Caco-2 (cell line): ENCODE measurements at regions not wholly inside any gene's neighbourhood (a gene's known extent, or its start where the extent isn't known, plus 50 kb on each side); places are given as distances from the start of the nearest gene placed in this dataset.

ENCODE experiments used
- BruUV-seq: library from RNA; stranded (reverse); fragments of 400-500 nt; replicated peaks from 2 replicates; lab custom pipeline; 2021; lab: Mats Ljungman, UMichigan
- CTCF ChIA-PET: fragments of 300-600 bp; sonication (Branson Sonifier 250); formaldehyde crosslinking; loops from one replicate; lab custom pipeline; 2022; ENCODE audit warnings: antibody characterized with exemption; lab: Charles Lee
- POLR2A ChIA-PET: fragments of 300-600 bp; sonication (Branson Sonifier 250); formaldehyde crosslinking; loops from one replicate; lab custom pipeline; 2022; ENCODE audit warnings: antibody characterized with exemption; lab: Charles Lee
- DNase-seq, 2 experiments: peaks; one replicate each; pipeline versions ENCODE4 v3.0.0 to v3.0.0-alpha.2; 2020 to 2022
- H3K27me3 ChIP-seq: replicated peaks from 2 replicates; pipeline ENCODE4 v1.6.0; 2011; ENCODE audit warnings: low read length; ENCODE audit not compliant: control insufficient read depth, insufficient read depth
- H3K36me3 ChIP-seq: 2 replicates; pipeline ENCODE4 v1.5.1; 2011; ENCODE audit warnings: low read length; ENCODE audit not compliant: control insufficient read depth, insufficient read depth
- H3K4me1 ChIP-seq: fragments of 250-450 bp; sonication (Bioruptor Pico); 2 replicates; pipeline ENCODE4 v1.5.1; 2020; ENCODE audit warnings: mild to moderate bottlenecking
- H3K4me3 ChIP-seq: 2 replicates; pipeline ENCODE4 v1.5.1; 2011; ENCODE audit warnings: low read depth, mild to moderate bottlenecking, control low read depth, low read length
- H3K9me3 ChIP-seq: fragments of 250-450 bp; sonication (Bioruptor Pico); 2 replicates; pipeline ENCODE4 v1.5.1; 2020; ENCODE audit warnings: mild to moderate bottlenecking, moderate library complexity
- H3K27ac Mint-ChIP-seq: one replicate; pipeline ENCODE4 v1.8.0; 2022; ENCODE audit warnings: mixed read lengths; ENCODE audit not compliant: unreplicated experiment
- H3K27me3 Mint-ChIP-seq: one replicate; pipeline ENCODE4 v1.8.0; 2022; ENCODE audit warnings: mixed read lengths; ENCODE audit not compliant: insufficient read depth, unreplicated experiment
- H3K36me3 Mint-ChIP-seq: one replicate; pipeline ENCODE4 v1.8.0; 2022; ENCODE audit warnings: mild to moderate bottlenecking, mixed read lengths; ENCODE audit not compliant: insufficient read depth, unreplicated experiment
- H3K4me1 Mint-ChIP-seq: one replicate; pipeline ENCODE4 v1.8.0; 2022; ENCODE audit warnings: low read depth, mixed read lengths; ENCODE audit not compliant: unreplicated experiment
- H3K4me3 Mint-ChIP-seq: one replicate; pipeline ENCODE4 v1.8.0; 2022; ENCODE audit warnings: mild to moderate bottlenecking, moderate library complexity, mixed read lengths; ENCODE audit not compliant: unreplicated experiment
- H3K9me3 Mint-ChIP-seq: one replicate; pipeline ENCODE4 v1.8.0; 2022; ENCODE audit warnings: mixed read lengths; ENCODE audit not compliant: unreplicated experiment
- CTCF ChIP-seq, 2 experiments: fragments of 200-600 bp in 1 of 2; IDR thresholded peaks; 1 replicate in 1 of 2; 2 replicates in 1 of 2; pipeline versions ENCODE4 v1.5.1 to v1.8.0; 2011 to 2022; ENCODE audit warnings: antibody characterized with exemption in 1 of 2, control low read depth in 1 of 2, inconsistent platforms in 1 of 2, low read depth in 1 of 2, low read length in 1 of 2, mild to moderate bottlenecking in 1 of 2, moderate library complexity in 1 of 2; ENCODE audit not compliant: insufficient read depth in 1 of 2, severe bottlenecking in 1 of 2, unreplicated experiment in 1 of 2
- intact Hi-C: fragments of 100-400 bp; cut with micrococcal nuclease; formaldehyde crosslinking; loops from one replicate; pipeline ENCODE4 v1.10.0; 2022; ENCODE audit not compliant: unreplicated experiment

GRCh38 chr7:15985587-15986384, 299.3 kb upstream of the MEOX2 start:
- ChIA-PET CTCF (no interaction called here), POLR2A (no interaction called here)
- no peak overlapping the region for H3K4me3 Mint-ChIP-seq
- H3K9me3 Mint-ChIP-seq = no peaks in the 10 kb centered on the region
- Histone ChIP-seq H3K36me3 (no peaks in the 10 kb centered on the region), H3K9me3 (no peaks in the 10 kb centered on the region), H3K27me3 (no peaks in the 10 kb centered on the region), H3K4me3 (no peak overlapping the region), H3K4me1 (no peaks in the 10 kb centered on the region)
- intact Hi-C loops = no loop called here
- TF ChIP-seq CTCF (IDR thresholded peaks at IDR 0.05; ENCODE audit: insufficient read depth in 1 of 2, low read depth in 1 of 2, low read length in 1 of 2, severe bottlenecking in 1 of 2, unreplicated experiment in 1 of 2) = no peak
- no peaks in the 10 kb centered on the region for H3K27me3 Mint-ChIP-seq
- no peak overlapping the region for H3K27ac Mint-ChIP-seq
- no peaks in the 10 kb centered on the region for H3K36me3 Mint-ChIP-seq
- BruUV-seq = no TSS peak
- no peak for DNase-seq
- H3K4me1 Mint-ChIP-seq = no peaks in the 10 kb centered on the region

- Mint-ChIP-seq H3K36me3 (no peaks in the 10 kb centered on the region), H3K27ac (no peak overlapping the region), H3K4me1 (no peaks in the 10 kb centered on the region), H3K4me3 (no peak overlapping the region), H3K9me3 (no peaks in the 10 kb centered on the region), H3K27me3 (peaks cover 2% of the 10 kb centered on the region)
- intact Hi-C loops = no loop called here
- TF ChIP-seq CTCF (IDR thresholded peaks at IDR 0.05; ENCODE audit: insufficient read depth in 1 of 2, low read depth in 1 of 2, low read length in 1 of 2, severe bottlenecking in 1 of 2, unreplicated experiment in 1 of 2) = no peak
- H3K4me1 ChIP-seq = no peaks in the 10 kb centered on the region
- no peaks in the 10 kb centered on the region for H3K36me3 ChIP-seq
- POLR2A ChIA-PET = no interaction called here
- no peak for DNase-seq
- no peaks in the 10 kb centered on the region for H3K9me3 ChIP-seq
- no peaks in the 10 kb centered on the region for H3K27me3 ChIP-seq
- no peak overlapping the region for H3K4me3 ChIP-seq
- CTCF ChIA-PET = no interaction called here
- no TSS peak for BruUV-seq
Measured at GRCh38 chr7:15977663-15978062, 291.2 kb upstream of the MEOX2 start.

GRCh38 chr7:15972862-15973275, 286.4 kb upstream of the MEOX2 start:
- Histone ChIP-seq H3K36me3 (no peaks in the 10 kb centered on the region), H3K4me1 (no peaks in the 10 kb centered on the region), H3K27me3 (no peaks in the 10 kb centered on the region), H3K4me3 (no peak overlapping the region), H3K9me3 (no peaks in the 10 kb centered on the region)
- no TSS peak for BruUV-seq
- Mint-ChIP-seq H3K9me3 (no peaks in the 10 kb centered on the region), H3K4me1 (no peaks in the 10 kb centered on the region), H3K4me3 (no peak overlapping the region), H3K36me3 (no peaks in the 10 kb centered on the region), H3K27ac (no peak overlapping the region), H3K27me3 (peaks cover 2% of the 10 kb centered on the region)
- POLR2A ChIA-PET = no interaction called here
- CTCF ChIA-PET = no interaction called here
- DNase-seq = no peak
- TF ChIP-seq CTCF (IDR thresholded peaks at IDR 0.05; ENCODE audit: insufficient read depth in 1 of 2, low read depth in 1 of 2, low read length in 1 of 2, severe bottlenecking in 1 of 2, unreplicated experiment in 1 of 2) = no peak
- intact Hi-C loops = no loop called here
